ENCODE measurements at regions not wholly inside any gene's neighbourhood (a gene's known extent, or its start where the extent isn't known, plus 50 kb on each side); places are given as distances from the start of the nearest gene placed in this dataset.

- TF ChIP-seq CTCF (conservative IDR thresholded peaks at IDR 0.05; ENCODE audit: low read length) (no peak), EZH2phosphoT487 (IDR thresholded peaks at IDR 0.05; ENCODE audit: borderline replicate concordance, low read depth, low read length) (no peak)
Measured at GRCh38 chr7:13774976-13775375, 214.5 kb downstream of the ETV1 start.

Measured in OCI-LY7 (cell line).